ENCODE measurements at regions not wholly inside any gene's neighbourhood (a gene's known extent, or its start where the extent isn't known, plus 50 kb on each side); places are given as distances from the start of the nearest gene placed in this dataset.
"Not testable (repeated sequence)": the region's sequence is repeated elsewhere in the genome, so short reads cannot be mapped to it uniquely, and the experiment has no call there.

GRCh38 chr6:28794175-28795002 lies 129.4 kb downstream of the TRIM27 start:
- intact Hi-C loops (cut with DNase I; ENCODE audit: low total_unique reads): no loop called here
- no peaks in the 10 kb centered on the region for H3K36me3 ChIP-seq
- peaks cover 0 to 98% (median 83%) of the 10 kb centered on the region in 7 donors for H3K27me3 ChIP-seq (replicated peaks in 1 of 7)
- TF ChIP-seq POLR2A (IDR thresholded peaks at IDR 0.05) (no peak), CTCF (IDR thresholded peaks at IDR 0.05 in 8 of 11, conservative IDR thresholded peaks at IDR 0.05 in 3 of 11) (no peak), POLR2AphosphoS5 (IDR thresholded peaks at IDR 0.05) (no peak)
- peaks cover 0 to 39% (median 4%) of the 10 kb centered on the region in 8 donors for H3K9me3 ChIP-seq
- peaks cover 0 to 14% (median 2%) of the 10 kb centered on the region in 6 donors for H3K4me1 ChIP-seq
- H3K4me3 ChIP-seq: peak overlapping the region in 1 of 8 donors; percentile 7
- WGBS, 5 donors: 3 to 6% (median 4%) methylated on average over 35 of the region's 35 CpGs
- DNase-seq: no peak
- no peak overlapping the region for H3K27ac ChIP-seq

- DNase-seq; H3K4me3 ChIP-seq; H3K4me1 ChIP-seq; H3K36me3 ChIP-seq; H3K9me3 ChIP-seq; H3K27ac ChIP-seq; intact Hi-C loops (cut with DNase I; ENCODE audit: low total_unique reads): not testable (repeated sequence)
- 79 to 88% (median 80%) methylated on average over 4 of the region's 4 CpGs for WGBS, 5 donors
- H3K27me3 ChIP-seq (replicated peaks in 1 of 7): peaks cover 0 to 97% (median 48%) of the 10 kb centered on the region in 7 donors
These were observed 123.1 kb downstream of the TRIM27 start for GRCh38 chr6:28800647-28801046.

GRCh38 chr6:28802417-28803336 lies 121.1 kb downstream of the TRIM27 start:
- TF ChIP-seq CTCF (IDR thresholded peaks at IDR 0.05 in 8 of 11, conservative IDR thresholded peaks at IDR 0.05 in 3 of 11) (no peak), POLR2AphosphoS5 (IDR thresholded peaks at IDR 0.05) (no peak), POLR2A (IDR thresholded peaks at IDR 0.05) (no peak)
- H3K27me3 ChIP-seq (replicated peaks in 1 of 7): peaks cover 0 to 97% (median 41%) of the 10 kb centered on the region in 7 donors
- peaks cover 0 to 8% (median 0%) of the 10 kb centered on the region in 8 donors for H3K9me3 ChIP-seq
- no peaks in the 10 kb centered on the region for H3K36me3 ChIP-seq
- DNase-seq: no peak
- 32 to 39% (median 35%) methylated on average over 25 of the region's 25 CpGs for whole genome bisulfite sequencing, 5 donors
- no peaks in the 10 kb centered on the region for H3K4me1 ChIP-seq
- H3K27ac ChIP-seq: no peak overlapping the region
- H3K4me3 ChIP-seq: no peak overlapping the region
- intact Hi-C loops (cut with DNase I; ENCODE audit: low total_unique reads): no loop called here

GRCh38 chr6:28803337-28803709 lies 120.5 kb downstream of the TRIM27 start:
- 4 to 11% (median 8%) methylated on average over 8 of the region's 8 CpGs for whole genome bisulfite sequencing, 5 donors
- H3K4me3 ChIP-seq: no peak overlapping the region
- no peak for DNase-seq
- H3K27ac ChIP-seq: no peak overlapping the region
- no peaks in the 10 kb centered on the region for H3K36me3 ChIP-seq
- H3K9me3 ChIP-seq: peaks cover 0 to 8% (median 0%) of the 10 kb centered on the region in 8 donors
- H3K27me3 ChIP-seq (replicated peaks in 1 of 7): peaks cover 0 to 97% (median 47%) of the 10 kb centered on the region in 7 donors
- no peaks in the 10 kb centered on the region for H3K4me1 ChIP-seq
- intact Hi-C loops (cut with DNase I; ENCODE audit: low total_unique reads): no loop called here
- TF ChIP-seq POLR2AphosphoS5 (IDR thresholded peaks at IDR 0.05): no peak
- no peak for TF ChIP-seq POLR2A (IDR thresholded peaks at IDR 0.05)
- TF ChIP-seq CTCF (IDR thresholded peaks at IDR 0.05 in 8 of 11, conservative IDR thresholded peaks at IDR 0.05 in 3 of 11): no peak
